UCSD-AML1 (cell line): ENCODE measurements at regions not wholly inside any gene's neighbourhood (a gene's known extent, or its start where the extent isn't known, plus 50 kb on each side); places are given as distances from the start of the nearest gene placed in this dataset.
"Not testable (repeated sequence)": the region's sequence is repeated elsewhere in the genome, so short reads cannot be mapped to it uniquely, and the experiment has no call there.

Experiments used
- DNase-seq: peaks from one replicate; lab custom pipeline; 2025; ENCODE audit not compliant: unreplicated experiment; lab: John Stamatoyannopoulos, UW

GRCh38 chr4:111228874-111229273, 606.0 kb upstream of the PITX2 start:
- DNase-seq = no peak

- DNase-seq = no peak
These were observed 607.4 kb upstream of the PITX2 start for GRCh38 chr4:111230265-111230664.

- DNase-seq = no peak
These were observed 608.4 kb upstream of the PITX2 start for GRCh38 chr4:111231281-111231680.

- DNase-seq = no peak
These were observed 612.1 kb upstream of the PITX2 start for GRCh38 chr4:111234939-111235338.

- no peak for DNase-seq
These were observed 641.0 kb upstream of the PITX2 start for GRCh38 chr4:111263836-111264235.

- no peak for DNase-seq
These were observed 644.1 kb upstream of the PITX2 start for GRCh38 chr4:111266937-111267336.

GRCh38 chr4:111267786-111268185, 644.9 kb upstream of the PITX2 start:
- no peak for DNase-seq

GRCh38 chr4:111268769-111269414, 646.0 kb upstream of the PITX2 start:
- DNase-seq = no peak

- DNase-seq = no peak
These were observed 646.6 kb upstream of the PITX2 start for GRCh38 chr4:111269439-111269838.

- DNase-seq = no peak
These were observed 651.2 kb upstream of the PITX2 start for GRCh38 chr4:111274060-111274459.

GRCh38 chr4:111274486-111274885, 651.6 kb upstream of the PITX2 start:
- no peak for DNase-seq

GRCh38 chr4:111281219-111281618, 658.3 kb upstream of the PITX2 start:
- DNase-seq = no peak

GRCh38 chr4:111282035-111282434, 659.2 kb upstream of the PITX2 start:
- DNase-seq = no peak

GRCh38 chr4:111283066-111283677, 660.3 kb upstream of the PITX2 start:
- DNase-seq = peak; percentile 47

- DNase-seq = no peak
These were observed 673.6 kb upstream of the PITX2 start for GRCh38 chr4:111296466-111296865.

- DNase-seq = no peak
These were observed 680.9 kb upstream of the PITX2 start for GRCh38 chr4:111303806-111304205.

- DNase-seq = no peak
These were observed 700.6 kb upstream of the PITX2 start for GRCh38 chr4:111323496-111323895.

- DNase-seq = no peak
These were observed 701.0 kb upstream of the PITX2 start for GRCh38 chr4:111323916-111324315.

GRCh38 chr4:111326450-111326849, 703.6 kb upstream of the PITX2 start:
- DNase-seq = no peak

GRCh38 chr4:111330786-111331185, 707.9 kb upstream of the PITX2 start:
- DNase-seq = no peak

- DNase-seq = no peak
These were observed 711.5 kb upstream of the PITX2 start for GRCh38 chr4:111334361-111334760.

GRCh38 chr4:111337186-111337876, 714.5 kb upstream of the PITX2 start:
- DNase-seq = not testable (repeated sequence)
